SK-N-SH (cell line): ENCODE measurements at regions not wholly inside any gene's neighbourhood (a gene's known extent, or its start where the extent isn't known, plus 50 kb on each side); places are given as distances from the start of the nearest gene placed in this dataset.

ENCODE experiments used
- CTCF ChIA-PET: fragments of 300-600, 350-600 bp; formaldehyde crosslinking; extraction: SDS; loops from one replicate; lab custom pipeline; 2021; lab: Yijun Ruan, JAX
- POLR2A ChIA-PET: fragments of 350-600 bp; sonication (Branson Sonifier 250); formaldehyde crosslinking; extraction: SDS; loops from one replicate; lab custom pipeline; 2020; ENCODE audit warnings: antibody characterized with exemption, inconsistent platforms; lab: Yijun Ruan, JAX
- DNase-seq: peaks from one replicate; pipeline ENCODE4 v3.0.0; 2012
- H2AFZ ChIP-seq: fragments of 200-600 bp; sonication (generic); 2 replicates; pipeline ENCODE4 v1.8.1; 2016; ENCODE audit warnings: antibody characterized with exemption, mild to moderate bottlenecking, low read depth
- H3F3A ChIP-seq: fragments of 200-600 bp; sonication (generic); replicated peaks from 2 replicates; pipeline ENCODE3; 2016; ENCODE audit warnings: antibody characterized with exemption, mild to moderate bottlenecking; ENCODE audit not compliant: insufficient read depth
- H3K27ac ChIP-seq, 2 experiments: fragments of 200-500 bp in 1 of 2; fragments of 200-600 bp in 1 of 2; sonication (Bioruptor generic) in 1 of 2; sonication (generic), shearing (Covaris generic) in 1 of 2; 2 replicates each; pipeline versions ENCODE4 v1.5.1 to v1.6.1; 2014 to 2016; ENCODE audit warnings: low read depth in 2 of 2, inconsistent platforms in 1 of 2, low read length in 1 of 2, mild to moderate bottlenecking in 1 of 2, mixed read lengths in 1 of 2
- H3K27me3 ChIP-seq: fragments of 200-600 bp; sonication (generic), shearing (Covaris generic); 2 replicates; pipeline ENCODE4 v1.6.1; 2016; ENCODE audit warnings: mixed run types; ENCODE audit not compliant: insufficient read depth
- H3K36me3 ChIP-seq, 2 experiments: fragments of 200-500 bp in 1 of 2; fragments of 200-600 bp in 1 of 2; sonication (Bioruptor generic) in 1 of 2; sonication (generic) in 1 of 2; replicated peaks in 1 of 2; 2 replicates each; pipeline versions ENCODE3 to v1.5.1; 2014 to 2016; ENCODE audit warnings: low read length in 1 of 2, mild to moderate bottlenecking in 1 of 2; ENCODE audit not compliant: insufficient read depth in 2 of 2, control insufficient read depth in 1 of 2
- H3K4me1 ChIP-seq, 2 experiments: fragments of 200-500 bp in 1 of 2; fragments of 200-600 bp in 1 of 2; sonication (Bioruptor generic) in 1 of 2; sonication (generic), shearing (Covaris generic) in 1 of 2; 2 replicates each; pipeline versions ENCODE4 v1.5.1 to v1.6.1; 2014 to 2016; ENCODE audit warnings: low read depth in 1 of 2, low read length in 1 of 2, mixed run types in 1 of 2; ENCODE audit not compliant: insufficient read depth in 2 of 2, control insufficient read depth in 1 of 2
- H3K4me2 ChIP-seq: fragments of 200-600 bp; sonication (generic), shearing (Covaris generic); 2 replicates; pipeline ENCODE4 v1.6.1; 2017; ENCODE audit warnings: mixed run types
- H3K4me3 ChIP-seq, 2 experiments: fragments of 200-500 bp in 1 of 2; fragments of 200-600 bp in 1 of 2; sonication (Bioruptor generic) in 1 of 2; sonication (generic), shearing (Covaris generic) in 1 of 2; 2 replicates each; pipeline versions ENCODE4 v1.5.1 to v1.8.1; 2014 to 2016; ENCODE audit warnings: low read depth in 2 of 2, inconsistent platforms in 1 of 2, low read length in 1 of 2, mild to moderate bottlenecking in 1 of 2, mixed read lengths in 1 of 2, moderate library complexity in 1 of 2
- H3K79me2 ChIP-seq: fragments of 200-600 bp; sonication (generic); 2 replicates; pipeline ENCODE4 v1.8.1; 2017; ENCODE audit warnings: mild to moderate bottlenecking; ENCODE audit not compliant: insufficient read depth
- H3K9ac ChIP-seq: fragments of 200-600 bp; sonication (generic); 2 replicates; pipeline ENCODE4 v1.6.1; 2017; ENCODE audit warnings: mixed run types
- H3K9me2 ChIP-seq: fragments of 200-600 bp; sonication (generic); 2 replicates; pipeline ENCODE4 v1.6.1; 2017; ENCODE audit warnings: mixed run types
- H3K9me3 ChIP-seq: fragments of 200-600 bp; sonication (generic); 2 replicates; pipeline ENCODE4 v1.6.1; 2017; ENCODE audit warnings: mixed run types, mild to moderate bottlenecking, moderate library complexity
- H4K20me1 ChIP-seq: fragments of 200-600 bp; sonication (generic); 2 replicates; pipeline ENCODE4 v1.6.1; 2017; ENCODE audit warnings: mild to moderate bottlenecking, mixed run types; ENCODE audit not compliant: insufficient read depth
- CHD2 ChIP-seq: fragments of 150-350 bp; IDR thresholded peaks from 2 replicates; pipeline ENCODE4 v1.6.1; 2018; ENCODE audit warnings: low read length; ENCODE audit not compliant: partially characterized antibody
- EP300 ChIP-seq, 2 experiments: IDR thresholded peaks; 2 replicates each; pipeline versions ENCODE4 v1.4.0 to v1.6.1; 2012; ENCODE audit warnings: borderline replicate concordance in 1 of 2, low read depth in 1 of 2, low read length in 1 of 2
- EZH2phosphoT487 ChIP-seq: fragments of 200-600 bp; sonication (generic); IDR thresholded peaks from 2 replicates; pipeline ENCODE4 v1.6.1; 2017; ENCODE audit warnings: low read depth, mixed run types, mild to moderate bottlenecking, antibody characterized with exemption, moderate library complexity, borderline replicate concordance
- FOXJ3 ChIP-seq: sonication (generic); formaldehyde crosslinking; IDR thresholded peaks from 2 replicates; pipeline ENCODE4 v1.5.1; 2020; ENCODE audit warnings: mild to moderate bottlenecking, missing genetic modification reagents
- GABPA ChIP-seq: IDR thresholded peaks from 2 replicates; pipeline ENCODE4 v1.4.0; 2012; ENCODE audit warnings: low read depth, mild to moderate bottlenecking
- GATA2 ChIP-seq: sonication (generic); formaldehyde crosslinking; IDR thresholded peaks from 2 replicates; pipeline ENCODE4 v1.5.0; 2020; ENCODE audit warnings: mild to moderate bottlenecking, missing genetic modification reagents
- MXI1 ChIP-seq: IDR thresholded peaks from 2 replicates; pipeline ENCODE4 v1.6.1; 2012; ENCODE audit warnings: mild to moderate bottlenecking, low read depth, low read length, improper control_type of control experiment
- NRF1 ChIP-seq: IDR thresholded peaks from 2 replicates; pipeline ENCODE4 v1.6.1; 2012; ENCODE audit warnings: low read depth, mild to moderate bottlenecking, low read length
- RFX5 ChIP-seq: IDR thresholded peaks from 2 replicates; pipeline ENCODE4 v1.6.1; 2012; ENCODE audit warnings: mild to moderate bottlenecking, improper control_type of control experiment, low read length
- RXRA ChIP-seq: IDR thresholded peaks from 2 replicates; pipeline ENCODE4 v1.4.0; 2012; ENCODE audit warnings: low read depth, mild to moderate bottlenecking, borderline replicate concordance
- SMC3 ChIP-seq: IDR thresholded peaks from 2 replicates; pipeline ENCODE4 v1.6.1; 2012; ENCODE audit warnings: low read depth, low read length, improper control_type of control experiment
- TAF1 ChIP-seq: IDR thresholded peaks from 2 replicates; pipeline ENCODE4 v1.6.1; 2012; ENCODE audit warnings: low read depth, mild to moderate bottlenecking, low read length, moderate library complexity, borderline replicate concordance
- TEAD4 ChIP-seq: IDR thresholded peaks from 2 replicates; pipeline ENCODE4 v1.4.0; 2012; ENCODE audit warnings: mild to moderate bottlenecking, borderline replicate concordance; ENCODE audit not compliant: insufficient read depth
- WGBS: methylation state at CpG from one replicate; pipeline ENCODE4 v1.1.6; 2017; ENCODE audit warnings: low lambda C conversion rate; 5-methylcytosine and 5-hydroxymethylcytosine counted together
- TF ChIP-seq, protein P1 (sequence below): IDR thresholded peaks from 2 replicates; pipeline ENCODE4 v1.4.0; 2012; ENCODE audit warnings: low read depth, borderline replicate concordance
- TF ChIP-seq, protein P2 (sequence below): IDR thresholded peaks from 2 replicates; pipeline ENCODE4 v1.6.1; 2012; ENCODE audit warnings: mild to moderate bottlenecking, low read depth, low read length, moderate library complexity
- TF ChIP-seq, protein P3 (sequence below): fragments of 150-350 bp; IDR thresholded peaks from 2 replicates; pipeline ENCODE4 v1.6.1; 2017; ENCODE audit warnings: antibody characterized with exemption, low read length, low read depth, borderline replicate concordance

DNA sequence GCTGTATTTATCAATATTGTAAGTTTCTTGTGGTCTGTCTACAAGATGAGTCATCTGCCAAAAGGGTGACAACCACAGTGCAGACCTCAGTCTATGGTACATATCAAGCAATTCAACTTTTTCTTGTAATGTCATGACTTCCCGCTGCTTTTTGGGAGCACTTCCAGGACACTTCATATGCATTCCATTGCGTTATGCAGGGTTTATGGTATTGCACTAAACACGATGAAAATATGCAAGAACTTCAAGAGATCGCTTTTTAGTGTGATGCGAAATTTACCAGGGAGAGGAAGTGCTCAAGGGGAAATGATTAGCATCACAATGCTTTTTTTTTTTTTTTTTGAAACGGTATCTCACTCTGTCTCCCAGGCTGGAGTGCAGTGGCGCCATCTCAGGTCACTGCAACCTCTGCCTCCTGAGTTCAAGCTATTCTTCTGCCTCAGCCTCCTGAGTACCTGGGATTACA is 166.5 kb downstream of the TFAP2A start:
- H3K79me2 ChIP-seq = no peaks in the 10 kb centered on the region
- TF ChIP-seq EZH2phosphoT487 (no peak), MXI1 (no peak), RFX5 (no peak), FOXJ3 (no peak), EP300 (IDR thresholded peaks at IDR 0.05; ENCODE audit: borderline replicate concordance in 1 of 2, low read depth in 1 of 2, low read length in 1 of 2) (no peak), TEAD4 (no peak), CHD2 (no peak), TAF1 (no peak), NRF1 (no peak), GATA2 (CRISPR knock-in tag) (no peak)
- no peak overlapping the region for H3K4me3 ChIP-seq
- POLR2A ChIA-PET = no interaction called here
- H3K4me2 ChIP-seq = no peak overlapping the region
- no peaks in the 10 kb centered on the region for H3F3A ChIP-seq
- H3K9ac ChIP-seq = no peak overlapping the region
- DNase-seq = no peak
- no peaks in the 10 kb centered on the region for H3K36me3 ChIP-seq
- no peaks in the 10 kb centered on the region for H3K9me3 ChIP-seq
- H3K4me1 ChIP-seq = no peaks in the 10 kb centered on the region
- no peaks in the 10 kb centered on the region for H3K9me2 ChIP-seq
- WGBS = 9% methylated on average over 7 of the region's 7 CpGs
- no peak overlapping the region for H2AFZ ChIP-seq
- no peak overlapping the region for H3K27ac ChIP-seq
- CTCF ChIA-PET = no interaction called here
- no peaks in the 10 kb centered on the region for H4K20me1 ChIP-seq
- no peaks in the 10 kb centered on the region for H3K27me3 ChIP-seq

DNA sequence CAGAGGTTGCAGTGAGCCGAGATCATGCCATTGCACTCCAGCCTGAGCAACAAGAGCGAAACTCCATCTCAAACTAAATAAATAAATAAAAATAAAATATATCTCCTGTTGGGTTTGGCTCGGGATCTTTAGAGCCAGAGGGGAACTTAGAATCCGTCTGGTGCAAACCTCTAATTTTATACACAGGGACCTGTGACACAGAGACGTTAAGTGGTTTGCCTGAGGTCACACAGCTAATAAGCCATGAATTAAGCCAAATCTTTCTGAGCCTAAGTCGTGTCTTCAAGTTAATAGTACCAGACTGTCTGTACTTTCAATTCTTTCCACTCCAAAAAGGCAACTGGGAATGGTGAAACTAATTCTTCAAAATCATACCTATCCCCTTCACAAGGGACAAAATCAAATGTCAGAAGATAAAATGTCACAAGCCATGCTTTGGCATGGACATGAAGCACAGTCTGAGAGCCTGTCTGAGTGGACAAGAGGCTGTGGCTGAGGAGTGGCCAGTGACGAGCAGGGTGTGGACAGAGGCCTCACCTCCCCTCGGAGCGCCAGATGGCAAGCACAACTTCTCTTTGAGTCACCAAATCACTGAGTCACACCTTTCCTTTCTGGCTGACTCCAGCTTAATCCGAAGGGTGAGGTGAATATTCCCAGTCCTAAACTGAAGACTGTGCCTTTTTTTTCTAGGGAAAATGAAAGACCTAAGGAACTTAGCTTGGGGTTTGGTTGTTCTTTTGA is 177.4 kb downstream of the TFAP2A start:
- Histone ChIP-seq H2AFZ (no peak overlapping the region), H3K9me2 (no peaks in the 10 kb centered on the region), H3K36me3 (no peaks in the 10 kb centered on the region), H3K9ac (no peak overlapping the region), H3K27ac (no peak overlapping the region), H3K4me1 (no peaks in the 10 kb centered on the region), H3F3A (no peaks in the 10 kb centered on the region), H4K20me1 (no peaks in the 10 kb centered on the region), H3K4me3 (no peak overlapping the region), H3K27me3 (peaks cover 14% of the 10 kb centered on the region; the same call in 1 of the 2 replicates), H3K9me3 (no peaks in the 10 kb centered on the region), H3K4me2 (no peak overlapping the region), H3K79me2 (no peaks in the 10 kb centered on the region)
- TF ChIP-seq, protein P1, sequence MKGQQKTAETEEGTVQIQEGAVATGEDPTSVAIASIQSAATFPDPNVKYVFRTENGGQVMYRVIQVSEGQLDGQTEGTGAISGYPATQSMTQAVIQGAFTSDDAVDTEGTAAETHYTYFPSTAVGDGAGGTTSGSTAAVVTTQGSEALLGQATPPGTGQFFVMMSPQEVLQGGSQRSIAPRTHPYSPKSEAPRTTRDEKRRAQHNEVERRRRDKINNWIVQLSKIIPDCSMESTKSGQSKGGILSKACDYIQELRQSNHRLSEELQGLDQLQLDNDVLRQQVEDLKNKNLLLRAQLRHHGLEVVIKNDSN = no peak
- TF ChIP-seq RXRA = no peak
- TF ChIP-seq, protein P2, sequence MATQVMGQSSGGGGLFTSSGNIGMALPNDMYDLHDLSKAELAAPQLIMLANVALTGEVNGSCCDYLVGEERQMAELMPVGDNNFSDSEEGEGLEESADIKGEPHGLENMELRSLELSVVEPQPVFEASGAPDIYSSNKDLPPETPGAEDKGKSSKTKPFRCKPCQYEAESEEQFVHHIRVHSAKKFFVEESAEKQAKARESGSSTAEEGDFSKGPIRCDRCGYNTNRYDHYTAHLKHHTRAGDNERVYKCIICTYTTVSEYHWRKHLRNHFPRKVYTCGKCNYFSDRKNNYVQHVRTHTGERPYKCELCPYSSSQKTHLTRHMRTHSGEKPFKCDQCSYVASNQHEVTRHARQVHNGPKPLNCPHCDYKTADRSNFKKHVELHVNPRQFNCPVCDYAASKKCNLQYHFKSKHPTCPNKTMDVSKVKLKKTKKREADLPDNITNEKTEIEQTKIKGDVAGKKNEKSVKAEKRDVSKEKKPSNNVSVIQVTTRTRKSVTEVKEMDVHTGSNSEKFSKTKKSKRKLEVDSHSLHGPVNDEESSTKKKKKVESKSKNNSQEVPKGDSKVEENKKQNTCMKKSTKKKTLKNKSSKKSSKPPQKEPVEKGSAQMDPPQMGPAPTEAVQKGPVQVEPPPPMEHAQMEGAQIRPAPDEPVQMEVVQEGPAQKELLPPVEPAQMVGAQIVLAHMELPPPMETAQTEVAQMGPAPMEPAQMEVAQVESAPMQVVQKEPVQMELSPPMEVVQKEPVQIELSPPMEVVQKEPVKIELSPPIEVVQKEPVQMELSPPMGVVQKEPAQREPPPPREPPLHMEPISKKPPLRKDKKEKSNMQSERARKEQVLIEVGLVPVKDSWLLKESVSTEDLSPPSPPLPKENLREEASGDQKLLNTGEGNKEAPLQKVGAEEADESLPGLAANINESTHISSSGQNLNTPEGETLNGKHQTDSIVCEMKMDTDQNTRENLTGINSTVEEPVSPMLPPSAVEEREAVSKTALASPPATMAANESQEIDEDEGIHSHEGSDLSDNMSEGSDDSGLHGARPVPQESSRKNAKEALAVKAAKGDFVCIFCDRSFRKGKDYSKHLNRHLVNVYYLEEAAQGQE = no peak
- TF ChIP-seq, protein P3, sequence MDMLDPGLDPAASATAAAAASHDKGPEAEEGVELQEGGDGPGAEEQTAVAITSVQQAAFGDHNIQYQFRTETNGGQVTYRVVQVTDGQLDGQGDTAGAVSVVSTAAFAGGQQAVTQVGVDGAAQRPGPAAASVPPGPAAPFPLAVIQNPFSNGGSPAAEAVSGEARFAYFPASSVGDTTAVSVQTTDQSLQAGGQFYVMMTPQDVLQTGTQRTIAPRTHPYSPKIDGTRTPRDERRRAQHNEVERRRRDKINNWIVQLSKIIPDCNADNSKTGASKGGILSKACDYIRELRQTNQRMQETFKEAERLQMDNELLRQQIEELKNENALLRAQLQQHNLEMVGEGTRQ = no peak
- TF ChIP-seq NRF1 = no peak
- TF ChIP-seq GABPA = no peak
- no peak for TF ChIP-seq MXI1
- TF ChIP-seq SMC3 = no peak
- POLR2A ChIA-PET = no interaction called here
- DNase-seq = no peak
- WGBS = 19% methylated on average over 8 of the region's 10 CpGs
- CTCF ChIA-PET = no interaction called here
